Calu3 (cell line): ENCODE measurements at regions not wholly inside any gene's neighbourhood (a gene's known extent, or its start where the extent isn't known, plus 50 kb on each side); places are given as distances from the start of the nearest gene placed in this dataset.

Experiments
- BruUV-seq: library from RNA; stranded (reverse); fragments of 400-500 nt; replicated peaks from 2 replicates; lab custom pipeline; 2021; lab: Mats Ljungman, UMichigan
- CTCF ChIA-PET: fragments of 300-600 bp; sonication (Branson Sonifier 250); formaldehyde crosslinking; loops from one replicate; lab custom pipeline; 2022; ENCODE audit warnings: antibody characterized with exemption; lab: Charles Lee
- DNase-seq: peaks from one replicate; pipeline ENCODE4 v3.0.0; 2022
- H3K27ac Mint-ChIP-seq: one replicate; pipeline ENCODE4 v1.8.0; 2022; ENCODE audit warnings: mixed read lengths; ENCODE audit not compliant: unreplicated experiment
- H3K27me3 Mint-ChIP-seq: one replicate; pipeline ENCODE4 v1.8.0; 2022; ENCODE audit warnings: mixed read lengths; ENCODE audit not compliant: unreplicated experiment
- H3K36me3 Mint-ChIP-seq: one replicate; pipeline ENCODE4 v1.8.0; 2022; ENCODE audit warnings: mild to moderate bottlenecking, moderate library complexity, mixed read lengths; ENCODE audit not compliant: insufficient read depth, unreplicated experiment
- H3K4me1 Mint-ChIP-seq: one replicate; pipeline ENCODE4 v1.8.0; 2022; ENCODE audit warnings: mild to moderate bottlenecking, low read depth, mixed read lengths; ENCODE audit not compliant: unreplicated experiment
- H3K4me3 Mint-ChIP-seq: one replicate; pipeline ENCODE4 v1.8.0; 2022; ENCODE audit warnings: mild to moderate bottlenecking, low read depth, moderate library complexity, mixed read lengths; ENCODE audit not compliant: unreplicated experiment
- H3K9me3 Mint-ChIP-seq: one replicate; pipeline ENCODE4 v1.8.0; 2022; ENCODE audit warnings: low read depth, mixed read lengths; ENCODE audit not compliant: unreplicated experiment
- intact Hi-C: fragments of 100-400 bp; cut with micrococcal nuclease; formaldehyde crosslinking; loops from one replicate; pipeline ENCODE4 v1.10.0; 2022; ENCODE audit not compliant: unreplicated experiment
- TF ChIP-seq, protein P1 (sequence below): fragments of 200-600 bp; IDR thresholded peaks from one replicate; pipeline ENCODE4 v1.8.0; 2022; ENCODE audit warnings: antibody characterized with exemption; ENCODE audit not compliant: unreplicated experiment

DNA sequence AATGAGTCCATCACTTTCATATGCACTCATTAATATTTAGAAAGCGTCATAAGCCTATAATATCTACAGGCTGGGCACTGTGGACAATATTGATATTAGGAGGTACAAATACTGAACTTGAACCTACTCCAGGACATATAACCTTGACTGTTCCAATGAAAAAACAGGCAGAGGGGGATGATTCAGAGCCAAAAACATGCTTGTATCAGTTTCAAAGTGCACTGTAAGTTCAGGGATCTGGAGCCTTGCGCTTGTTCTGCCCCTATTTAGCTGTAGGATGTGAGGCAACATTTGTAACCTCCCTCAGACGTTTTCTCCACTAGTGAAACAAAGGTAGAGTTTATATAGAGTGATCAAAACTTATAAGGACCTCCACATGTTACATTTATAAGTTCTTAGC is 246.1 kb upstream of the GYPC start:
- H3K36me3 Mint-ChIP-seq, result no peaks in the 10 kb centered on the region
- intact Hi-C loops, result no loop called here
- H3K27me3 Mint-ChIP-seq, result no peaks in the 10 kb centered on the region
- H3K9me3 Mint-ChIP-seq, result peaks cover 9% of the 10 kb centered on the region
- CTCF ChIA-PET, result no interaction called here
- H3K4me1 Mint-ChIP-seq, result no peaks in the 10 kb centered on the region
- no peak overlapping the region for H3K27ac Mint-ChIP-seq
- DNase-seq, result no peak
- BruUV-seq, result no TSS peak
- H3K4me3 Mint-ChIP-seq, result no peak overlapping the region
- TF ChIP-seq, protein P1, sequence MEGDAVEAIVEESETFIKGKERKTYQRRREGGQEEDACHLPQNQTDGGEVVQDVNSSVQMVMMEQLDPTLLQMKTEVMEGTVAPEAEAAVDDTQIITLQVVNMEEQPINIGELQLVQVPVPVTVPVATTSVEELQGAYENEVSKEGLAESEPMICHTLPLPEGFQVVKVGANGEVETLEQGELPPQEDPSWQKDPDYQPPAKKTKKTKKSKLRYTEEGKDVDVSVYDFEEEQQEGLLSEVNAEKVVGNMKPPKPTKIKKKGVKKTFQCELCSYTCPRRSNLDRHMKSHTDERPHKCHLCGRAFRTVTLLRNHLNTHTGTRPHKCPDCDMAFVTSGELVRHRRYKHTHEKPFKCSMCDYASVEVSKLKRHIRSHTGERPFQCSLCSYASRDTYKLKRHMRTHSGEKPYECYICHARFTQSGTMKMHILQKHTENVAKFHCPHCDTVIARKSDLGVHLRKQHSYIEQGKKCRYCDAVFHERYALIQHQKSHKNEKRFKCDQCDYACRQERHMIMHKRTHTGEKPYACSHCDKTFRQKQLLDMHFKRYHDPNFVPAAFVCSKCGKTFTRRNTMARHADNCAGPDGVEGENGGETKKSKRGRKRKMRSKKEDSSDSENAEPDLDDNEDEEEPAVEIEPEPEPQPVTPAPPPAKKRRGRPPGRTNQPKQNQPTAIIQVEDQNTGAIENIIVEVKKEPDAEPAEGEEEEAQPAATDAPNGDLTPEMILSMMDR, result no peak

GRCh38 chr2:126413079-126413478 is 242.9 kb upstream of the GYPC start:
- Mint-ChIP-seq H3K27me3 (no peaks in the 10 kb centered on the region), H3K27ac (no peak overlapping the region), H3K4me3 (no peak overlapping the region), H3K36me3 (no peaks in the 10 kb centered on the region), H3K9me3 (peaks cover 10% of the 10 kb centered on the region), H3K4me1 (no peaks in the 10 kb centered on the region)
- BruUV-seq, result no TSS peak
- DNase-seq, result no peak
- intact Hi-C loops, result no loop called here
- TF ChIP-seq, protein P1, result no peak
- CTCF ChIA-PET, result no interaction called here

DNA sequence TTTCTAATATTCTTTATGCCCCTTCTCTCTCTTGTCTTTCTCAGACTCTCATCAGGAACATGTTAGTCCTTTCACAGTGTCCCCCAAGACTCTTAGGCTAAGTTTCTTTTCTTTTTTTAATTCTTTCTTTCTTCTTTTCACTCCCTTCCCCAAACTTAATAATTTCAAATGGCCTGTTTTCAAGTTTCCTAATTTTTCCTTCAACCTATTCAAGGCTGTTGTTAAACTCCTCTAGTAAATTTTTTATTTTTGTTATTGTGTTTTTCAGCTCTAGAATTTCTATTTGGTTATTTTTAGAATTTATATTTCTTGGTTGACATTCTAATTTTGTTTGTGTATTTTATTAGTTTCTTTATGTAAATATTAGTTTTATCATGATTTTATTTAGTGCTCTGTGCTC is 236.6 kb upstream of the GYPC start:
- no peak overlapping the region for H3K27ac Mint-ChIP-seq
- no peak overlapping the region for H3K4me3 Mint-ChIP-seq
- no peaks in the 10 kb centered on the region for H3K27me3 Mint-ChIP-seq
- DNase-seq, result no peak
- TF ChIP-seq, protein P1, result no peak
- no TSS peak for BruUV-seq
- no peaks in the 10 kb centered on the region for H3K36me3 Mint-ChIP-seq
- H3K9me3 Mint-ChIP-seq, result peaks cover 21% of the 10 kb centered on the region
- no peaks in the 10 kb centered on the region for H3K4me1 Mint-ChIP-seq
- CTCF ChIA-PET, result no interaction called here
- intact Hi-C loops, result no loop called here

DNA sequence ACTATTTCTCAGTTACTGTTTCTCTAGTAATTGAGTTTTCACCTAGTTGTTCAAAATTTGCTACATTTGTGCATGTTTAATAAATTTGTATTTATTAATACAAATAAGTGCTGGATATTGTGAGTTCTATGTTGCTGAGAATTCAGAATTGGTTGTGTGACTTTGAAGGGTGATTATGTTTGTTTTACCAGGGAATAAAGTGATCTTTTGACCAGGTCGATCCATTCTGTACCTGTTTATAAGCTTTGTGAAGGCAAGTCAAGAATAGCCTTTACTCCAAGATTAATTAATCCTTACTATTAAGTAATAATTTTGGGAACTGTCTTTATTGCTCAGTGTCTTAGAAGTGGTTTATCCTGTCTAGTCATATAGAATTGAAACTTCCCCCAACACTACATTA is 230.0 kb upstream of the GYPC start:
- CTCF ChIA-PET, result no interaction called here
- Mint-ChIP-seq H3K27me3 (no peaks in the 10 kb centered on the region), H3K36me3 (no peaks in the 10 kb centered on the region), H3K4me1 (no peaks in the 10 kb centered on the region), H3K4me3 (no peak overlapping the region), H3K27ac (no peak overlapping the region), H3K9me3 (peaks cover 28% of the 10 kb centered on the region)
- intact Hi-C loops, result no loop called here
- no peak for DNase-seq
- no TSS peak for BruUV-seq
- TF ChIP-seq, protein P1, result no peak
